Epithelial cell of esophagus (primary cell): ENCODE measurements at regions not wholly inside any gene's neighbourhood (a gene's known extent, or its start where the extent isn't known, plus 50 kb on each side); places are given as distances from the start of the nearest gene placed in this dataset.
"Not testable (repeated sequence)": the region's sequence is repeated elsewhere in the genome, so short reads cannot be mapped to it uniquely, and the experiment has no call there.

Experiments
- DNase-seq: peaks from one replicate; pipeline ENCODE4 v3.0.0; 2010; ENCODE audit warnings: low read depth
- H3K4me3 ChIP-seq: 2 replicates; pipeline ENCODE4 v1.5.1; 2011; ENCODE audit warnings: mild to moderate bottlenecking, low read length, control low read depth
- CTCF ChIP-seq: IDR thresholded peaks from 2 replicates; pipeline ENCODE4 v1.5.1; 2011; ENCODE audit warnings: low read depth, mild to moderate bottlenecking, low read length, control low read depth, inconsistent platforms; ENCODE audit not compliant: insufficient read depth; ENCODE audit errors: missing control alignments

GRCh38 chr3:195669310-195669709 lies 51.5 kb upstream of the MUC20 start:
- not testable (repeated sequence) for H3K4me3 ChIP-seq, DNase-seq

- not testable (repeated sequence) for DNase-seq, H3K4me3 ChIP-seq
Measured at GRCh38 chr3:195668131-195668766, 52.5 kb upstream of the MUC20 start.

- DNase-seq, H3K4me3 ChIP-seq: not testable (repeated sequence)
Measured at GRCh38 chr3:195665311-195665710, 55.5 kb upstream of the MUC20 start.

GRCh38 chr3:195664131-195664530 lies 56.6 kb upstream of the MUC20 start:
- H3K4me3 ChIP-seq, DNase-seq: not testable (repeated sequence)

GRCh38 chr3:195659136-195659533 lies 61.6 kb upstream of the MUC20 start:
- H3K4me3 ChIP-seq: peak overlapping the region; percentile 37
- DNase-seq: not testable (repeated sequence)

- peak overlapping the region; percentile 37 for H3K4me3 ChIP-seq
- DNase-seq: not testable (repeated sequence)
Measured at GRCh38 chr3:195658381-195659135, 62.2 kb upstream of the MUC20 start.

GRCh38 chr3:195657475-195658372 lies 63.1 kb upstream of the MUC20 start:
- DNase-seq: peak; percentile 56

GRCh38 chr3:195656091-195656490 lies 64.7 kb upstream of the MUC20 start:
- H3K4me3 ChIP-seq, DNase-seq: not testable (repeated sequence)

More at GRCh38 chr3:195657475-195658372, 63.1 kb upstream of the MUC20 start:
- peak overlapping the region; percentile 56 for H3K4me3 ChIP-seq

- DNase-seq, H3K4me3 ChIP-seq: not testable (repeated sequence)
Measured at GRCh38 chr3:195654746-195655145, 66.0 kb upstream of the MUC20 start.

- not testable (repeated sequence) for H3K4me3 ChIP-seq, DNase-seq
Measured at GRCh38 chr3:195654138-195654537, 66.6 kb upstream of the MUC20 start.

- peak; percentile 12 for TF ChIP-seq CTCF
- DNase-seq: peak; percentile 44
- not testable (repeated sequence) for H3K4me3 ChIP-seq
Measured at GRCh38 chr3:195653641-195654040, 67.1 kb upstream of the MUC20 start.

GRCh38 chr3:195647912-195648702 lies 64.4 kb upstream of the APOD start:
- not testable (repeated sequence) for H3K4me3 ChIP-seq, DNase-seq

- not testable (repeated sequence) for H3K4me3 ChIP-seq, DNase-seq
Measured at GRCh38 chr3:195645872-195646271, 62.1 kb upstream of the APOD start.

- not testable (repeated sequence) for H3K4me3 ChIP-seq, DNase-seq
Measured at GRCh38 chr3:195643245-195643644, 59.5 kb upstream of the APOD start.

- DNase-seq, H3K4me3 ChIP-seq: not testable (repeated sequence)
Measured at GRCh38 chr3:195642311-195642710, 58.6 kb upstream of the APOD start.

GRCh38 chr3:195638456-195638855 lies 54.7 kb upstream of the APOD start:
- not testable (repeated sequence) for H3K4me3 ChIP-seq, DNase-seq

- not testable (repeated sequence) for DNase-seq
Measured at GRCh38 chr3:195637473-195638233, 53.9 kb upstream of the APOD start.

More at GRCh38 chr3:195637473-195638233, 53.9 kb upstream of the APOD start:
- not testable (repeated sequence) for H3K4me3 ChIP-seq
